GM19463 (cell line): ENCODE measurements at regions not wholly inside any gene's neighbourhood (a gene's known extent, or its start where the extent isn't known, plus 50 kb on each side); places are given as distances from the start of the nearest gene placed in this dataset.
A peak's percentile ranks its signal among the peaks of the same experiment; 100 is the strongest.

Source experiments
- ATAC-seq: cut with Tn5 transposase; IDR thresholded peaks from one replicate; pipeline ENCODE4 v1.9.1; 2021; ENCODE audit warnings: mild to moderate bottlenecking, moderate library complexity; ENCODE audit not compliant: unreplicated experiment

- ATAC-seq, result peak; percentile 79
These were observed 467.5 kb upstream of the CHST9 start for GRCh38 chr18:27652480-27653121.

- ATAC-seq, result no peak
These were observed 464.5 kb upstream of the CHST9 start for GRCh38 chr18:27649621-27650020.

- no peak for ATAC-seq
These were observed 460.8 kb upstream of the CHST9 start for GRCh38 chr18:27645929-27646328.

GRCh38 chr18:27636576-27637085 lies 451.5 kb upstream of the CHST9 start:
- ATAC-seq, result no peak

- ATAC-seq, result no peak
These were observed 447.6 kb upstream of the CHST9 start for GRCh38 chr18:27632706-27633105.

- ATAC-seq, result no peak
These were observed 442.8 kb upstream of the CHST9 start for GRCh38 chr18:27627927-27628326.

GRCh38 chr18:27621236-27621890 lies 436.3 kb upstream of the CHST9 start:
- ATAC-seq, result no peak

GRCh38 chr18:27619906-27620305 lies 434.8 kb upstream of the CHST9 start:
- no peak for ATAC-seq

GRCh38 chr18:27619090-27619772 lies 434.1 kb upstream of the CHST9 start:
- no peak for ATAC-seq

- no peak for ATAC-seq
These were observed 431.2 kb upstream of the CHST9 start for GRCh38 chr18:27616324-27616723.

GRCh38 chr18:27614951-27615844 lies 430.1 kb upstream of the CHST9 start:
- ATAC-seq, result no peak

GRCh38 chr18:27609221-27609620 lies 424.1 kb upstream of the CHST9 start:
- ATAC-seq, result no peak

- ATAC-seq, result no peak
These were observed 423.6 kb upstream of the CHST9 start for GRCh38 chr18:27608742-27609141.

- ATAC-seq, result no peak
These were observed 423.1 kb upstream of the CHST9 start for GRCh38 chr18:27608174-27608573.

GRCh38 chr18:27606741-27607140 lies 421.6 kb upstream of the CHST9 start:
- no peak for ATAC-seq

GRCh38 chr18:27605107-27605834 lies 420.2 kb upstream of the CHST9 start:
- ATAC-seq, result peak; percentile 84

- no peak for ATAC-seq
These were observed 419.5 kb upstream of the CHST9 start for GRCh38 chr18:27604583-27604982.

GRCh38 chr18:27602092-27602491 lies 417.0 kb upstream of the CHST9 start:
- ATAC-seq, result no peak

GRCh38 chr18:27600245-27600644 lies 415.1 kb upstream of the CHST9 start:
- no peak for ATAC-seq

GRCh38 chr18:27599202-27599829 lies 414.2 kb upstream of the CHST9 start:
- peak; percentile 64 for ATAC-seq
